ENCODE measurements at regions not wholly inside any gene's neighbourhood (a gene's known extent, or its start where the extent isn't known, plus 50 kb on each side); places are given as distances from the start of the nearest gene placed in this dataset.

DNA sequence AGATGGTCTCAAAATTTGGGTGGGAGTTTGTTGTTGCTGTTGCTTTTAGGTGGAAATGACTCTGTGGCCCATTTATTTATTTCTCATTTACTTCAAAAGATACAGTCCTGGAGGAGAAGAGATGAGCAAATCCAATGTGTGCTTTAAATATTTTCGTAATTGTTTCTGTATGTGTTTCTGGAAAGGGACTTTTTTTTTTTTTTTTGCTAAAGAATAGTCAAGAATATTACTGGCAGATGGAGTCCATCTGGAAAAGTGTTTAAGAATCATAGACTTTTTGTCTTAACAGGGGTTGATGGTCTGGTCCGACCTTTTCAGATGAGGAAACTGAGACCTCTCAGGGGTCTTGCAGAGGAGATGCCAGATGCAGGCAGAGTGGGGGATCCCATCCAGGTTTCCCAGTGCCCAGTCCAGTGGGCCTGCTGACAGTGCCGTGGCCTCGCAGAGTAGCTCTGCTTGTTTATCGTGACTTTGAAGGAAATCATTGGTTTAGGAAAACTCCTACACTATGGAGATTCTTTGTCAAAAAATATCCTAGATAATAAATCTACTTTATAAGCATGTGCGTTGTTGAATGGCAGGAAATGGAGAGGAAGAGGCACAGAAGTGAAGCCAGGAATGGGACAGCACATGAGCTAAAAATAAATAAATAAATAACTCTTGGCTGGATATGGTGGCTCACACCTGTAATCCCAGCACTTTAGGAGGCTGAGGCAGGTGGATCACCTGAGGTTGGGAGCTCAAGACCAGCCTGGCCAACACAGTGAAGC is 164.3 kb upstream of the SVIL start (continued):
- TF ChIP-seq, protein P1, sequence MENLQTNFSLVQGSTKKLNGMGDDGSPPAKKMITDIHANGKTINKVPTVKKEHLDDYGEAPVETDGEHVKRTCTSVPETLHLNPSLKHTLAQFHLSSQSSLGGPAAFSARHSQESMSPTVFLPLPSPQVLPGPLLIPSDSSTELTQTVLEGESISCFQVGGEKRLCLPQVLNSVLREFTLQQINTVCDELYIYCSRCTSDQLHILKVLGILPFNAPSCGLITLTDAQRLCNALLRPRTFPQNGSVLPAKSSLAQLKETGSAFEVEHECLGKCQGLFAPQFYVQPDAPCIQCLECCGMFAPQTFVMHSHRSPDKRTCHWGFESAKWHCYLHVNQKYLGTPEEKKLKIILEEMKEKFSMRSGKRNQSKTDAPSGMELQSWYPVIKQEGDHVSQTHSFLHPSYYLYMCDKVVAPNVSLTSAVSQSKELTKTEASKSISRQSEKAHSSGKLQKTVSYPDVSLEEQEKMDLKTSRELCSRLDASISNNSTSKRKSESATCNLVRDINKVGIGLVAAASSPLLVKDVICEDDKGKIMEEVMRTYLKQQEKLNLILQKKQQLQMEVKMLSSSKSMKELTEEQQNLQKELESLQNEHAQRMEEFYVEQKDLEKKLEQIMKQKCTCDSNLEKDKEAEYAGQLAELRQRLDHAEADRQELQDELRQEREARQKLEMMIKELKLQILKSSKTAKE (IDR thresholded peaks at IDR 0.05; ENCODE audit: low read depth, poor library complexity, severe bottlenecking), result no peak
- TF ChIP-seq, protein P2, sequence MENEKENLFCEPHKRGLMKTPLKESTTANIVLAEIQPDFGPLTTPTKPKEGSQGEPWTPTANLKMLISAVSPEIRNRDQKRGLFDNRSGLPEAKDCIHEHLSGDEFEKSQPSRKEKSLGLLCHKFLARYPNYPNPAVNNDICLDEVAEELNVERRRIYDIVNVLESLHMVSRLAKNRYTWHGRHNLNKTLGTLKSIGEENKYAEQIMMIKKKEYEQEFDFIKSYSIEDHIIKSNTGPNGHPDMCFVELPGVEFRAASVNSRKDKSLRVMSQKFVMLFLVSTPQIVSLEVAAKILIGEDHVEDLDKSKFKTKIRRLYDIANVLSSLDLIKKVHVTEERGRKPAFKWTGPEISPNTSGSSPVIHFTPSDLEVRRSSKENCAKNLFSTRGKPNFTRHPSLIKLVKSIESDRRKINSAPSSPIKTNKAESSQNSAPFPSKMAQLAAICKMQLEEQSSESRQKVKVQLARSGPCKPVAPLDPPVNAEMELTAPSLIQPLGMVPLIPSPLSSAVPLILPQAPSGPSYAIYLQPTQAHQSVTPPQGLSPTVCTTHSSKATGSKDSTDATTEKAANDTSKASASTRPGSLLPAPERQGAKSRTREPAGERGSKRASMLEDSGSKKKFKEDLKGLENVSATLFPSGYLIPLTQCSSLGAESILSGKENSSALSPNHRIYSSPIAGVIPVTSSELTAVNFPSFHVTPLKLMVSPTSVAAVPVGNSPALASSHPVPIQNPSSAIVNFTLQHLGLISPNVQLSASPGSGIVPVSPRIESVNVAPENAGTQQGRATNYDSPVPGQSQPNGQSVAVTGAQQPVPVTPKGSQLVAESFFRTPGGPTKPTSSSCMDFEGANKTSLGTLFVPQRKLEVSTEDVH (IDR thresholded peaks at IDR 0.05; ENCODE audit: low read depth, partially characterized antibody), result no peak
- TF ChIP-seq ZBED1 (IDR thresholded peaks at IDR 0.05; ENCODE audit: borderline replicate concordance), result no peak

DNA sequence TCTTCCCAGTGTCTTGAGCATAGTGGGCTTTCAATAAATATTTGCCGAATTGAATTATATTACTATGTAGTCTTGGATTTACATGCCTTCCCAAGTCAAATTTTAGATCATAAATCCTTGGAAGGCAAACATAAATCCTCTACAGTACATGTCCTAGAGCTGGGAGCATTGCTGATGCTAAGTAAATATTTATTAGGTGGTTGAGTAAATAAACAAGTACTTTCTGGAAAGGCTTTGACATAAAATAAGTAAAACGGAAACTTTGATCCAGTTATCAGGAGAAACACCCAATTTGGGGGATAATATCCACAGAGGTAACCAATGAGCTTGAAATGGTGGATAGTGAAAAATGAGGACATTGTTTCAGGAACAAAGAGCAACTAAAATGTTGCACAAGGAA is 162.8 kb upstream of the SVIL start:
- Histone ChIP-seq H2AFZ (ENCODE audit: control insufficient read depth, low read depth, low read length) (no peak overlapping the region), H3K4me2 (ENCODE audit: control insufficient read depth, insufficient read depth) (no peak overlapping the region), H3K4me1 (ENCODE audit: control insufficient read depth, insufficient read depth, low read length) (no peaks in the 10 kb centered on the region), H3K79me2 (ENCODE audit: control insufficient read depth, insufficient read depth, low read length) (no peaks in the 10 kb centered on the region), H4K20me1 (ENCODE audit: control insufficient read depth, insufficient read depth) (no peaks in the 10 kb centered on the region), H3K4me3 (no peak overlapping the region), H3K27me3 (replicated peaks in 1 of 2; ENCODE audit: control insufficient read depth in 2 of 2, insufficient read depth in 2 of 2, low read length in 1 of 2) (no peaks in the 10 kb centered on the region), H3K9me3 (replicated peaks; ENCODE audit: control insufficient read depth, insufficient read depth, low read length) (no peaks in the 10 kb centered on the region), H3K27ac (ENCODE audit: control insufficient read depth, insufficient read depth) (no peak overlapping the region), H3K36me3 (ENCODE audit: control insufficient read depth in 2 of 2, insufficient read depth in 2 of 2, low read length in 1 of 2) (no peaks in the 10 kb centered on the region), H3K9ac (ENCODE audit: control insufficient read depth, insufficient read depth, low read length) (no peak overlapping the region)
- FAIRE-seq (no peak), ATAC-seq (no peak), DNase-seq (ENCODE audit: low read depth, low spot score) (no peak)
- ChIA-PET RAD21 (ENCODE audit: unreplicated experiment) (no interaction called here), POLR2A (no interaction called here), SMC1A (ENCODE audit: uncharacterized antibody, unreplicated experiment) (interaction anchor here (0.6 kb wide), 1 partner anchor 428 kb away, joined by 3 read pairs; no protein-coding TSS in a partner anchor), CTCF (no interaction called here)
- in situ Hi-C loops (cut with MboI) (no loop called here), intact Hi-C loops (cut with micrococcal nuclease; ENCODE audit: unreplicated experiment) (no loop called here)
- 72% methylated on average over 2 of the region's 2 CpGs for WGBS (ENCODE audit: insufficient coverage, insufficient replicate concordance, low lambda C conversion rate, missing lambda C conversion rate)
- no peak for TF ChIP-seq GABPA (IDR thresholded peaks at IDR 0.05; ENCODE audit: low read depth)
- no peak for TF ChIP-seq NR2F1 (conservative IDR thresholded peaks at IDR 0.05)
- no peak for TF ChIP-seq WRNIP1 (IDR thresholded peaks at IDR 0.05; ENCODE audit: borderline replicate concordance, low read depth, low read length)
- no peak for TF ChIP-seq CHD1 (IDR thresholded peaks at IDR 0.05; ENCODE audit: low read depth, low read length)
- TF ChIP-seq, protein P3, sequence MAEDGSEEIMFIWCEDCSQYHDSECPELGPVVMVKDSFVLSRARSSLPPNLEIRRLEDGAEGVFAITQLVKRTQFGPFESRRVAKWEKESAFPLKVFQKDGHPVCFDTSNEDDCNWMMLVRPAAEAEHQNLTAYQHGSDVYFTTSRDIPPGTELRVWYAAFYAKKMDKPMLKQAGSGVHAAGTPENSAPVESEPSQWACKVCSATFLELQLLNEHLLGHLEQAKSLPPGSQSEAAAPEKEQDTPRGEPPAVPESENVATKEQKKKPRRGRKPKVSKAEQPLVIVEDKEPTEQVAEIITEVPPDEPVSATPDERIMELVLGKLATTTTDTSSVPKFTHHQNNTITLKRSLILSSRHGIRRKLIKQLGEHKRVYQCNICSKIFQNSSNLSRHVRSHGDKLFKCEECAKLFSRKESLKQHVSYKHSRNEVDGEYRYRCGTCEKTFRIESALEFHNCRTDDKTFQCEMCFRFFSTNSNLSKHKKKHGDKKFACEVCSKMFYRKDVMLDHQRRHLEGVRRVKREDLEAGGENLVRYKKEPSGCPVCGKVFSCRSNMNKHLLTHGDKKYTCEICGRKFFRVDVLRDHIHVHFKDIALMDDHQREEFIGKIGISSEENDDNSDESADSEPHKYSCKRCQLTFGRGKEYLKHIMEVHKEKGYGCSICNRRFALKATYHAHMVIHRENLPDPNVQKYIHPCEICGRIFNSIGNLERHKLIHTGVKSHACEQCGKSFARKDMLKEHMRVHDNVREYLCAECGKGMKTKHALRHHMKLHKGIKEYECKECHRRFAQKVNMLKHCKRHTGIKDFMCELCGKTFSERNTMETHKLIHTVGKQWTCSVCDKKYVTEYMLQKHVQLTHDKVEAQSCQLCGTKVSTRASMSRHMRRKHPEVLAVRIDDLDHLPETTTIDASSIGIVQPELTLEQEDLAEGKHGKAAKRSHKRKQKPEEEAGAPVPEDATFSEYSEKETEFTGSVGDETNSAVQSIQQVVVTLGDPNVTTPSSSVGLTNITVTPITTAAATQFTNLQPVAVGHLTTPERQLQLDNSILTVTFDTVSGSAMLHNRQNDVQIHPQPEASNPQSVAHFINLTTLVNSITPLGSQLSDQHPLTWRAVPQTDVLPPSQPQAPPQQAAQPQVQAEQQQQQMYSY (CRISPR knock-in tag; IDR thresholded peaks at IDR 0.05), result no peak
- no peak for TF ChIP-seq POLR2A (IDR thresholded peaks at IDR 0.05; ENCODE audit: low read depth, low read length)
- no peak for TF ChIP-seq IRF4 (IDR thresholded peaks at IDR 0.05; ENCODE audit: low read depth, low read length)
- no peak for TF ChIP-seq CHD2 (IDR thresholded peaks at IDR 0.05; ENCODE audit: borderline replicate concordance, low read depth, low read length)
- TF ChIP-seq IKZF1 (conservative IDR thresholded peaks at IDR 0.05), result no peak
- BruUV-seq (replicated peaks), result no TSS peak
